ENCODE measurements at regions not wholly inside any gene's neighbourhood (a gene's known extent, or its start where the extent isn't known, plus 50 kb on each side); places are given as distances from the start of the nearest gene placed in this dataset.

- DNase-seq = peak; percentile 59
Measured at GRCh38 chr2:18243816-18244215, 316.6 kb downstream of the RDH14 start.

- DNase-seq = no peak
Measured at GRCh38 chr2:18242716-18243115, 317.7 kb downstream of the RDH14 start.

GRCh38 chr2:18238209-18238608, 322.2 kb downstream of the RDH14 start:
- no peak for DNase-seq

GRCh38 chr2:18237298-18237697, 323.2 kb downstream of the RDH14 start:
- DNase-seq = no peak

GRCh38 chr2:18232731-18233438, 327.6 kb downstream of the RDH14 start:
- no peak for DNase-seq

- no peak for DNase-seq
Measured at GRCh38 chr2:18230668-18231067, 329.8 kb downstream of the RDH14 start.

GRCh38 chr2:18219676-18220075, 340.8 kb downstream of the RDH14 start:
- no peak for DNase-seq

GRCh38 chr2:18218160-18218933, 339.9 kb downstream of the KCNS3 start:
- no peak for DNase-seq

GRCh38 chr2:18214936-18215335, 336.5 kb downstream of the KCNS3 start:
- no peak for DNase-seq

- no peak for DNase-seq
Measured at GRCh38 chr2:18213986-18214385, 335.5 kb downstream of the KCNS3 start.

GRCh38 chr2:18209934-18210639, 331.6 kb downstream of the KCNS3 start:
- no peak for DNase-seq

- no peak for DNase-seq
Measured at GRCh38 chr2:18208956-18209355, 330.5 kb downstream of the KCNS3 start.

- DNase-seq = no peak
Measured at GRCh38 chr2:18200771-18201170, 322.3 kb downstream of the KCNS3 start.

GRCh38 chr2:18198677-18199076, 320.2 kb downstream of the KCNS3 start:
- no peak for DNase-seq

GRCh38 chr2:18194161-18194560, 315.7 kb downstream of the KCNS3 start:
- no peak for DNase-seq

GRCh38 chr2:18186816-18187613, 308.5 kb downstream of the KCNS3 start:
- DNase-seq = no peak

- no peak for DNase-seq
Measured at GRCh38 chr2:18182861-18183260, 304.4 kb downstream of the KCNS3 start.

GRCh38 chr2:18180912-18181311, 302.4 kb downstream of the KCNS3 start:
- DNase-seq = no peak

GRCh38 chr2:18180031-18180610, 301.7 kb downstream of the KCNS3 start:
- no peak for DNase-seq

- peak; percentile 76 for DNase-seq
Measured at GRCh38 chr2:18178736-18179349, 300.4 kb downstream of the KCNS3 start.

- DNase-seq = peak; percentile 24
Measured at GRCh38 chr2:18176679-18177215, 298.3 kb downstream of the KCNS3 start.

- DNase-seq = no peak
Measured at GRCh38 chr2:18172607-18173006, 294.1 kb downstream of the KCNS3 start.

All from NCI-H2171 treated with DMSO at 0.1 percent for 48 hours (cell line).